B cell (primary cell): ENCODE measurements at regions not wholly inside any gene's neighbourhood (a gene's known extent, or its start where the extent isn't known, plus 50 kb on each side); places are given as distances from the start of the nearest gene placed in this dataset.

Experiments used
- ATAC-seq: fragments of 200-7000 bp; cut with Tn5 transposase; one replicate; pipeline ENCODE4 v1.10.0; 2021; ENCODE audit warnings: low read depth, mild to moderate bottlenecking, moderate number of reproducible peaks, moderate library complexity
- CTCF ChIA-PET: fragments of 350-600 bp; sonication (Branson Sonifier 250); formaldehyde crosslinking; loops from one replicate; lab custom pipeline; 2021; ENCODE audit warnings: antibody characterized with exemption, inconsistent platforms; lab: Charles Lee
- POLR2A ChIA-PET: fragments of 350-600 bp; sonication (Branson Sonifier 250); formaldehyde crosslinking; loops from one replicate; lab custom pipeline; 2021; ENCODE audit warnings: antibody characterized with exemption; lab: Charles Lee
- DNase-seq: peaks from one replicate; pipeline ENCODE4 v3.0.0; 2013
- H2AFZ ChIP-seq: 2 replicates; pipeline ENCODE4 v1.6.1; 2012; ENCODE audit warnings: mild to moderate bottlenecking, low read depth, low read length; ENCODE audit not compliant: insufficient read depth, poor library complexity, severe bottlenecking
- H3K27ac ChIP-seq, 2 donors: 1 replicate in 1 of 2; 2 replicates in 1 of 2; pipeline ENCODE4 v1.5.1; 2012 to 2013; ENCODE audit warnings: low read length in 2 of 2, mild to moderate bottlenecking in 2 of 2, moderate library complexity in 1 of 2
- H3K27me3 ChIP-seq, 4 experiments: fragments of 200-600 bp in 1 of 4; sonication (generic) in 1 of 4; replicated peaks in 1 of 4; 1 replicate in 2 of 4; 2 replicates in 2 of 4; pipeline versions ENCODE4 v1.6.1 to v1.7.0; 2013 to 2016; ENCODE audit warnings: low read length in 3 of 4, mild to moderate bottlenecking in 2 of 4, mixed read lengths in 1 of 4, moderate library complexity in 1 of 4; ENCODE audit not compliant: insufficient read depth in 4 of 4, control insufficient read depth in 3 of 4; ENCODE audit errors: control extremely low read depth in 1 of 4
- H3K36me3 ChIP-seq, 2 experiments: replicated peaks in 1 of 2; 1 replicate in 1 of 2; 2 replicates in 1 of 2; pipeline versions ENCODE4 v1.6.1 to v1.7.1; 2013; ENCODE audit warnings: low read length in 1 of 2; ENCODE audit not compliant: insufficient read depth in 2 of 2, control insufficient read depth in 1 of 2; ENCODE audit errors: control extremely low read depth in 1 of 2, extremely low read depth in 1 of 2
- H3K4me1 ChIP-seq, 2 donors: fragments of 200-600 bp in 1 of 2; sonication (generic) in 1 of 2; 1 replicate in 1 of 2; 2 replicates in 1 of 2; pipeline versions ENCODE4 v1.5.1 to v1.6.1; 2013 to 2017; ENCODE audit warnings: low read length in 2 of 2; ENCODE audit not compliant: control insufficient read depth in 2 of 2, insufficient read depth in 2 of 2
- H3K4me2 ChIP-seq: replicated peaks from 2 replicates; pipeline ENCODE3; 2012; ENCODE audit warnings: mild to moderate bottlenecking, low read depth, low read length; ENCODE audit not compliant: poor library complexity, severe bottlenecking
- H3K4me3 ChIP-seq, 5 experiments: fragments of 200-600 bp in 1 of 5; sonication (generic) in 1 of 5; 1 replicate in 3 of 5; 2 replicates in 2 of 5; pipeline versions ENCODE4 v1.5.1 to v1.7.0; 2011 to 2016; ENCODE audit warnings: low read length in 4 of 5, mild to moderate bottlenecking in 4 of 5, low read depth in 2 of 5, control low read depth in 1 of 5, moderate library complexity in 1 of 5; ENCODE audit not compliant: insufficient read depth in 1 of 5; ENCODE audit errors: control extremely low read depth in 1 of 5, extremely low read depth in 1 of 5
- H3K79me2 ChIP-seq: fragments of 200-600 bp; sonication (generic); one replicate; pipeline ENCODE4 v1.6.0; 2016; ENCODE audit warnings: low read length; ENCODE audit not compliant: control insufficient read depth, insufficient read depth
- H3K9ac ChIP-seq: fragments of 200-600 bp; sonication (generic); 2 replicates; pipeline ENCODE4 v1.6.1; 2017; ENCODE audit warnings: mild to moderate bottlenecking, low read length, moderate library complexity
- H3K9me3 ChIP-seq, 3 donors: one replicate each; pipeline versions ENCODE4 v1.6.1 to v1.7.1; 2013; ENCODE audit warnings: low read length in 2 of 3; ENCODE audit not compliant: control insufficient read depth in 2 of 3, insufficient read depth in 1 of 3; ENCODE audit errors: control extremely low read depth in 1 of 3
- H4K20me1 ChIP-seq: 2 replicates; pipeline ENCODE4 v1.6.0; 2012; ENCODE audit warnings: mild to moderate bottlenecking, low read length; ENCODE audit not compliant: insufficient read depth, control insufficient read depth, poor library complexity, severe bottlenecking
- H3K27ac Mint-ChIP-seq: one replicate; pipeline ENCODE4 v1.8.0; 2021; ENCODE audit warnings: mixed read lengths
- H3K27me3 Mint-ChIP-seq: one replicate; pipeline ENCODE4 v1.8.0; 2021; ENCODE audit warnings: mixed read lengths
- H3K4me1 Mint-ChIP-seq: one replicate; pipeline ENCODE4 v1.8.0; 2021; ENCODE audit warnings: mixed read lengths
- H3K4me3 Mint-ChIP-seq: one replicate; pipeline ENCODE4 v1.8.0; 2021; ENCODE audit warnings: mixed read lengths
- H3K9me3 Mint-ChIP-seq: one replicate; pipeline ENCODE4 v1.8.0; 2022; ENCODE audit warnings: mixed read lengths; ENCODE audit not compliant: insufficient read depth
- EZH2 ChIP-seq: IDR thresholded peaks from 2 replicates; pipeline ENCODE4 v1.6.1; 2012; ENCODE audit warnings: borderline replicate concordance, low read depth, mild to moderate bottlenecking, moderate library complexity, low read length; ENCODE audit not compliant: insufficient read depth, poor library complexity, severe bottlenecking
- WGBS: methylation state at CpG from one replicate; pipeline ENCODE4 v1.1.5; 2013; ENCODE audit warnings: missing lambda C conversion rate; ENCODE audit not compliant: insufficient coverage; 5-methylcytosine and 5-hydroxymethylcytosine counted together
- intact Hi-C: fragments of 100-400 bp; cut with micrococcal nuclease; formaldehyde crosslinking; loops from one replicate; pipeline ENCODE4 v1.10.0; 2022
- TF ChIP-seq, protein P1 (sequence below): fragments of 200-600 bp; IDR thresholded peaks from one replicate; pipeline ENCODE4 v1.8.0; 2022; ENCODE audit warnings: antibody characterized with exemption, mild to moderate bottlenecking

DNA sequence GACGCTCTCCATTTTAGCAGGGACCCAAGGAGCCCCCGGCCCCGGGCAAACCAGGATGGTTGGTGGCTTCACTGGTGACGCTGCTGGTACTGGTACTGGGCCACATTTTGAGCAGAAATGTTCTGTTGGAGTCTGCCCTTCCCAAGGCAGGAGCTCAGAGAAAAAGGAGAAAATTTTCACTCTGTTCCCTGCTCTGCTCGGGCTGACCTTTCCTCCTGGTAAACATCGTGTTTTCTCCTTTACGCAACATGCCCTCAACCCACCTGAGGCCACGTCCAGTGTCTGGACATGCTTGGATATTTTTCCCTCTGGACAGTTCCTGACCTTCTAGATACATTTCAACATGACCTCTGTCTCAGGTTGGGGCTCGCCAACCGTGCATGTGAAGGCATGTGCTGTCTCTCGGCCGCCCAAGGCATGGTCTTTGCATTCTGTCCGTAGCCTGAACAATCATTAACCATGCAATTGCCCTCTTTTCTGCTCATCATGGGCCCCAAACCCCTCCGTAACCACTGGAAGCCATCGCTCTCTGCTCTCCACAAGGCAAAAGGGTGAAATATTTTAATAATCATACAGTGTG lies 115.2 kb upstream of the PEG3 start:
- TF ChIP-seq, protein P1, sequence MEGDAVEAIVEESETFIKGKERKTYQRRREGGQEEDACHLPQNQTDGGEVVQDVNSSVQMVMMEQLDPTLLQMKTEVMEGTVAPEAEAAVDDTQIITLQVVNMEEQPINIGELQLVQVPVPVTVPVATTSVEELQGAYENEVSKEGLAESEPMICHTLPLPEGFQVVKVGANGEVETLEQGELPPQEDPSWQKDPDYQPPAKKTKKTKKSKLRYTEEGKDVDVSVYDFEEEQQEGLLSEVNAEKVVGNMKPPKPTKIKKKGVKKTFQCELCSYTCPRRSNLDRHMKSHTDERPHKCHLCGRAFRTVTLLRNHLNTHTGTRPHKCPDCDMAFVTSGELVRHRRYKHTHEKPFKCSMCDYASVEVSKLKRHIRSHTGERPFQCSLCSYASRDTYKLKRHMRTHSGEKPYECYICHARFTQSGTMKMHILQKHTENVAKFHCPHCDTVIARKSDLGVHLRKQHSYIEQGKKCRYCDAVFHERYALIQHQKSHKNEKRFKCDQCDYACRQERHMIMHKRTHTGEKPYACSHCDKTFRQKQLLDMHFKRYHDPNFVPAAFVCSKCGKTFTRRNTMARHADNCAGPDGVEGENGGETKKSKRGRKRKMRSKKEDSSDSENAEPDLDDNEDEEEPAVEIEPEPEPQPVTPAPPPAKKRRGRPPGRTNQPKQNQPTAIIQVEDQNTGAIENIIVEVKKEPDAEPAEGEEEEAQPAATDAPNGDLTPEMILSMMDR: no peak
- TF ChIP-seq EZH2: no peak

DNA sequence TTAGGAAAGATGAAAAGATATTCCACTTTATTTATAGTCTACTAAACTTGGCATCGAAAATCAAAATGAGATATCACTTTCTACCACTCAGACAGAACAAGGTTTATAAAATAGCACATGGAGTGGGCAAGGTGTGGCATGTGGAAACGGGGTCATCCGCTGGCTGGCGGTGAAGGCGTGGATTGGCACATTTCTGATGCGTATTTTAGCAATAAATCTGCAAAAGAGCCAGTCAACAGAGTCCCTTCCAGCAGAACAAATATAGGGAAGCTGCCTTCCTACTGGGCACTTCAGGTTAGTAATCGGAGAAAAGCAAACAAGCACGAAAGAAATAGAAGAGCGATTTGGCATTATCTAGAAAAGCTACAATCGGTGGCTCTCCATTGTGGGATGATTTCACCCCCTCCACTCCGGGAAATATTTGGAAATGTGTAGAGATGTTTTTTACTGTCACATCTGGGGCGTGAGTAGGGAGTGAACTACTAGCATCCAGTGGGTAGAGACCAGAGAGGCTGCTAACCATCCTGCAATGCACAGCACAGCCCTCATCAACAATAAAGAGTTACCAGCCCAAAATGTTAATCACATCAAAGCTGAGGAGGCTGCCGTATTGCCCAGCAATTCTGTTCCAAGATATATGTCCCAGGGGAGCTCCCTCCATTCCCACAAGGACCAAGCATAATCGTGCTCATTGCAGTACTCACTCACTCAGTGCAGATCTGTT lies 116.1 kb upstream of the PEG3 start:
- no peaks in the 10 kb centered on the region for H3K4me1 Mint-ChIP-seq
- Histone ChIP-seq H2AFZ (no peak overlapping the region), H3K4me3 (no peak overlapping the region), H4K20me1 (no peaks in the 10 kb centered on the region), H3K4me1 (no peaks in the 10 kb centered on the region), H3K79me2 (no peaks in the 10 kb centered on the region), H3K27me3 (no peaks in the 10 kb centered on the region), H3K27ac (no peak overlapping the region), H3K4me2 (no peak overlapping the region), H3K9ac (no peak overlapping the region), H3K9me3 (peaks cover 0 to 48% (median 0%) of the 10 kb centered on the region in 3 donors), H3K36me3 (no peaks in the 10 kb centered on the region)
- DNase-seq (no peak), ATAC-seq (no peak)
- intact Hi-C loops: no loop called here
- ChIA-PET CTCF (no interaction called here), POLR2A (no interaction called here)
- no peak overlapping the region for H3K4me3 Mint-ChIP-seq
- 94% methylated on average over 11 of the region's 14 CpGs for whole genome bisulfite sequencing
- TF ChIP-seq EZH2: no peak
- TF ChIP-seq, protein P1: no peak
- no peaks in the 10 kb centered on the region for H3K27me3 Mint-ChIP-seq
- H3K9me3 Mint-ChIP-seq: peaks cover 6% of the 10 kb centered on the region
- H3K27ac Mint-ChIP-seq: no peak overlapping the region

More for the DNA sequence above, 115.2 kb upstream of the PEG3 start:
- peaks cover 0 to 49% (median 0%) of the 10 kb centered on the region in 3 donors for H3K9me3 ChIP-seq
- intact Hi-C loops: no loop called here
- ATAC-seq (no peak), DNase-seq (no peak)
- CTCF ChIA-PET: no interaction called here
- no peaks in the 10 kb centered on the region for H3K4me1 Mint-ChIP-seq
- no peaks in the 10 kb centered on the region for H4K20me1 ChIP-seq
- H3K4me3 Mint-ChIP-seq: no peak overlapping the region
- no peaks in the 10 kb centered on the region for H3K79me2 ChIP-seq
- no peak overlapping the region for H3K4me2 ChIP-seq
- H3K27ac Mint-ChIP-seq: no peak overlapping the region
- H2AFZ ChIP-seq: no peak overlapping the region
- POLR2A ChIA-PET: no interaction called here
- 81% methylated on average over 13 of the region's 15 CpGs for WGBS
- no peaks in the 10 kb centered on the region for H3K4me1 ChIP-seq
- no peaks in the 10 kb centered on the region for H3K27me3 Mint-ChIP-seq
- H3K27ac ChIP-seq: no peak overlapping the region
- no peak overlapping the region for H3K9ac ChIP-seq
- H3K36me3 ChIP-seq: no peaks in the 10 kb centered on the region
- no peaks in the 10 kb centered on the region for H3K27me3 ChIP-seq
- H3K4me3 ChIP-seq: no peak overlapping the region
- peaks cover 5% of the 10 kb centered on the region for H3K9me3 Mint-ChIP-seq
